Fibroblast of peridontal ligament (primary cell): ENCODE measurements at regions not wholly inside any gene's neighbourhood (a gene's known extent, or its start where the extent isn't known, plus 50 kb on each side); places are given as distances from the start of the nearest gene placed in this dataset.

Experiments
- DNase-seq: peaks from one replicate; pipeline ENCODE4 v3.0.0-alpha.2; 2010; ENCODE audit errors: extremely low read depth

DNA sequence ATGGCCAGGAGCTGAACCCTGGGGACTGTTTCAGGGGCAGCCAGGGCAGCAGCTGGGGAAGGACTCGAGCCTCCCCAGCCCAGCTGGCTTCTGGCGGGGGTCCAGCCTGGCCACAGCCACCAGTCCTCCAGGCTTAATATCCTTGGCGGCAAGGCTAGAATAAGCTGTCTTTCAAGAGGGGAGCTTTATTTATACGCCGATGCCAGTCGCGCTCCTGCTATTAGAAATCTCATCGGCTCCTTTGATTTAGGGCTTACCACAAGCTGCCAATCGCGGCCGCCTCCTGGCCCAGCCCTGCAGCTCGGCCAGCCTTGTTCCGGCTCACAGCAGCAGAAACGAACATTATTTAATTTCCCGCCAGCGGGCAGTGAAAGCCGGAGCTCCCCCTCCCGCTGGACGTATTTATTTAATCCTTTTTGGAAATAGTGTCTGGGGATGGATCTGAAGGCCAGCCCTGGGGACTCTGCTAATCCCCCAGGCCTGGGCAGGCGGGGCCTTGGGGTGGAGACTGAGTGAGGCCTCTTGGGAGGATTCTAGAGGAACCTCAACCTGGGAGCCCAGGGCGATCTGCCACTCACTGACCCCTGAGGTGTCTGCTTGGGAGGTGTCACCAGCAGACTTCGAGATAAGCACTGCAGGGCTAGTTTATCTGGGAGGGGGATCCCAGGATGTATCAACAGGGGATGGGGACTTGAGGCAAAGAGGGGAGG is 363.1 kb downstream of the MN1 start:
- DNase-seq: peak; percentile 22

GRCh38 chr22:27439131-27439530 is 362.4 kb downstream of the MN1 start:
- no peak for DNase-seq

- DNase-seq: no peak
These were observed 361.2 kb downstream of the MN1 start for GRCh38 chr22:27440304-27440865.

DNA sequence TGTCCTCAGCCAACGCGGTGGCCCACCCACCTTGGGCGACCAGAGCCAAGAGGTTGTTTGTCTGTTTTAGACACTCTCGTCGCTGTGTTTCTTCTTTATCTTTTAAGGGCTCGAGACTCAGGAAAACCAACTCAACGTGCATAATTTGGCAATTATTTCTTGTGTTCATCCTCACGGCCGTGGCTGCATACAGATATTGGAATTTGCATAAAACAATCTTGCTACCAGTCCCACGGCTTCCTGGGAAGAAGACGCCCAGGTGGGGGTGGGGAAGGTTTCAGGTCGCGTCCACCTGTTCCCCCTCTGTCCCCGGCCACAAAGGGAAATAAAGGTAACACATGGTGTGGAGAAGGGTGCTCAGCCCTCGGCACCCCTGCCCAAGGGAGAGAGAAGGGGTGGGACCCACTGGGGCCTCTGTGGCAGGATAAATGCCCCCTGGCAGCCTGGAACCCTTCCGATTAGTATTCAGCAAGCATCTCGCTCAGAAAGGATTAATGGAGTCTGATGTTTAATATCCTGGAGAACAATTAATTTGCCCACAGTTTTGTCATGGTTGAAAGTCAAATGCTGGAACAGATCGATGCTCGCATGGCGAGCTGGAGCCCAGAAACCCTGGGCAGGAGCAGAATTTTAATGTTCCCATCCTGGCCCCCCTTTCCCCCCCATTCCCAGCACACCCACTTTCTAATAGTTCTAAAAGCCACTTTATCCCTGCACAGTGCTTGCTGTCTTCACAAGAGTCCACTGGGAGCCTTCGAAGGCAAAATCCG is 359.7 kb downstream of the MN1 start:
- no peak for DNase-seq

- DNase-seq: no peak
These were observed 358.2 kb downstream of the MN1 start for GRCh38 chr22:27443306-27443705.

- DNase-seq: no peak
These were observed 355.7 kb downstream of the MN1 start for GRCh38 chr22:27445881-27446280.

GRCh38 chr22:27447289-27447688 is 354.3 kb downstream of the MN1 start:
- DNase-seq: no peak

GRCh38 chr22:27450448-27450847 is 351.1 kb downstream of the MN1 start:
- DNase-seq: no peak

DNA sequence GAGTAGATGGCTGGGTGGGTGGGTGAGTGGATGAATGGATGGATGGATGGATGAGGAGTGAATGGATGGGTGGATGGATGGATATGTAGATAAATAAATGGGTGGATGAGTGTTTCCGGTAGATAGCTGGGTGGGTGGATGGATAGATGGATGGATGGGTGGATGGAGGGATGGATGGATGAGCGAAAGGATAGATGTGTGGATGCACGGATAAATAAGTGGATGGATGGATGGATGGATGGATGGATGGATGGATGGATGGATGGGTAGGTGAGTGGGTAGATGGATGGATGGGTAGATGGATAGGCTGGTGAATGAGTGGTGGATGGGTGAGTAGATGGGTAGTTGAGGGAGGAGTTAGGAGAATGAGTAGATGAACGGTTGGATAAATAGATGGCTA is 349.3 kb downstream of the MN1 start:
- DNase-seq: no peak

DNA sequence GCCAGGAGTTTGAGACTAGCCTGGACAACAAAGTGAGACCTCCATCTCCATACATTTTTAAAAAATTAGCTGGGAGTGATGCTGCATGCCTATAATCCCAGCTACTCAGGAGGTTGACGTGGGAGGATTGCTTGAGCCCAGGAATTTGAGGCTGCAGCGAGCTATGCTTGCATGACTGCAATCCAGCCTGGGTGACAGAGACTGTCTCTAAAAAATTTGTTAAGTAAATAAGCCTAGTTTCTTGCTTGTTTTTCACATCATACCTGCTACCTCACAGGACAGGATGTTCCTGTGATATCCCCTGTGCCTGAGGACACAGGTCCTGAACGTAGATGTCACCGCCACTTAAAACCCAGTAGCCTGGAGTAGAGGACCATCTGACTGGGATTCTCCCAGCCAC is 348.6 kb downstream of the MN1 start:
- no peak for DNase-seq

- no peak for DNase-seq
These were observed 347.8 kb downstream of the MN1 start for GRCh38 chr22:27453725-27454124.

GRCh38 chr22:27454807-27455450 is 346.6 kb downstream of the MN1 start:
- no peak for DNase-seq

- DNase-seq: no peak
These were observed 346.0 kb downstream of the MN1 start for GRCh38 chr22:27455526-27455925.

GRCh38 chr22:27456696-27457503 is 344.7 kb downstream of the MN1 start:
- DNase-seq: peak; percentile 55

DNA sequence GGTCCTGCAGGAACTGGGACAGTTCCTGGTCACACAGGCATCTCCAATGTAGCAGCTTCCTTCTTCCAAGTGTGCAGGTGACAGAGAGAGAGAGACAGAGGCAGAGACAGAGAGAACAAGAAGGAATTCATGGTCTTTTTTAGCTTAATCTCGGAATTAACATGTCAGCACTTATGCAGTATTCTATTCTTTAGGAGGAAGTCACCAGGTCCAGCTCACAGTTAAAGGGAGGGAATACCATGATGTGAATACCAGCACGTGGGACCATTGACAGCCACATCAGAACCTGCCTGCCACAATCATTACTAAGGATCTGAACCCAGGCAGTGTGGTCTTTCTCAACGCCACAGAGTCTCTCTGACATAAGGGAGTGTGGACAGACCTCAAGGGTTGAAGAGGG is 341.6 kb downstream of the MN1 start:
- DNase-seq: no peak

DNA sequence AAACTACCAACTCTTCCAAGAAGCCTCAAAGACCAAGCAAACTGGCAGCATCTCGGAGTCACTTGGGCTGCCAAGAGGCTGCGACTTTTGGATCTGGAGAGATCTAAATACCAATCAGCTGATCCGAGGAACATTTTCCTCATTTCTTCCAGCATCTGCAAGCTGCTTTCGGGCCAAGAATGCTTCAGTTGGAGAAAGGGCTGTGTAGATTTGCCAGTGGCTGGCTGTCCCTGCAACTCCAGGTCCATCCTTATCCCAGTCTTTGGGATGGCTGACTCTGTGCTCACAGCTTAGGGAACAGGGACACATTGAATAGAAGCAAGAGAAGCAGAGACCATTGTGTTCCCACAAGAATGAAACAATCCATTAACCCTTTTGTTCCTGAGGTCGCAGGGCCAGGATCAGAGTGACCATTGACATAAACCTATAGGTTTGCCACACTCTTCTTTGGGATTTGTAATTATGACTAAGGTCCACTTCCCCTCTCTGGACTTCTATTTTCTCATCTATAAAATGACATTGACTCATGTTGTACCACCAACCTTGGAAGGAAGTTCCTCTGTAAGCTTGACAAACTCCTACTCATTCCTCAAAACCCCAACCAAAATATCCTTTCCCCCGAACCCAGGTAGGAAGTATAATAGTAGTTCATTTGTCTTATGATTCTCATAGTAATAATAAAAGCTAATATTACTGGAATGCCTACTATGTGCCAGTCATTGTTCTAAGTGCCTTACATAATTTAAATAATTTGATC is 340.8 kb downstream of the MN1 start:
- DNase-seq: peak; percentile 87

- peak; percentile 55 for DNase-seq
These were observed 340.1 kb downstream of the MN1 start for GRCh38 chr22:27461470-27461869.

- peak; percentile 28 for DNase-seq
These were observed 339.4 kb downstream of the MN1 start for GRCh38 chr22:27462190-27462589.

- no peak for DNase-seq
These were observed 338.4 kb downstream of the MN1 start for GRCh38 chr22:27463121-27463660.

DNA sequence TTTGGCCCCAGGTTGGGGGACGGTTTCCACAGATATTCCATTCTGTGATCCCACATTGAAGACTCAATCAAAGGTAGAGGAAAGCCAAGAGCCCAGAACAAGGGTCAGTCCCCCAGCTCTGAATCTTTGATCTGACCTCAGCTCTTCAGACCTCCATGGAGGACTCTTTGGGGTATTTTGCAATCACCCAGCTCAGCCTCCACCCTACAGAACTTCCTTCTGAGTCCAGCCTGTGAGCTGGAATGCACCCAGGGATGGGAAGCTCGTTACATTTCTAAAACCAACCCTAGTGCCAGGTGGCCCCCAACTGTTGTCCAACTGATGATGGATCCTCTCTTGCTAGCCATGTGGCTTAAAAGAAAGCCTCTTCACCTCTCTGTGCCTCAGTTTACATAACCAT is 335.3 kb downstream of the MN1 start:
- DNase-seq: no peak
